ENCODE measurements at regions not wholly inside any gene's neighbourhood (a gene's known extent, or its start where the extent isn't known, plus 50 kb on each side); places are given as distances from the start of the nearest gene placed in this dataset.

DNA sequence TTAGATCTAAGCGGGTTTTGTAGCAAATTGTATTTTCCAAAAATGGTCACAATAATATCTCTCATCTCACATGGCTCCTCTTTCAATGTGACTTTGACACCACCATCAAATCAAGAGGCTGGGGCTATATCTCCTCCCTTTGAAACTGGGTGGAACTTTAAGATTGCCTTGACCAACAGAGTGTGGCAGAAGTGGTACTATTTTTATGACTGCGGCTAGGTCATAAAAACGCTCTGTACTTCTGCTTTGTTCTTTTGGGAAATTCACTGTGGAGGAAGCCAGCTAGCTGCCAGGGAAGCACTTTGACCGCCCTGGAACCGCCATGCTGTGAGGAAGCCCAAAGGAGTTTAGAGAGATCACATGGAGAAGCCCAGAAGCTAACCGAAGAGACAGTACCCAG is 50.7 kb upstream of the ACOT11 start:
- Histone ChIP-seq H3K4me3 (no peak overlapping the region), H3K27ac (no peak overlapping the region), H3K9me3 (peaks cover 0 to 10% (median 0%) of the 10 kb centered on the region in 11 donors), H3K27me3 (peaks cover 0 to 50% (median 37%) of the 10 kb centered on the region in 7 donors), H3K4me1 (peaks cover 0 to 16% (median 13%) of the 10 kb centered on the region in 9 donors), H3K36me3 (no peaks in the 10 kb centered on the region)
- intact Hi-C loops (cut with DNase I) = loop anchor here in 4 of 10 donors (10.0 kb wide), 2 partner anchors 307 to 633 kb away; partner anchors contain the start of gene TTC22 (in 3 of the 4)
- TF ChIP-seq, protein P1, sequence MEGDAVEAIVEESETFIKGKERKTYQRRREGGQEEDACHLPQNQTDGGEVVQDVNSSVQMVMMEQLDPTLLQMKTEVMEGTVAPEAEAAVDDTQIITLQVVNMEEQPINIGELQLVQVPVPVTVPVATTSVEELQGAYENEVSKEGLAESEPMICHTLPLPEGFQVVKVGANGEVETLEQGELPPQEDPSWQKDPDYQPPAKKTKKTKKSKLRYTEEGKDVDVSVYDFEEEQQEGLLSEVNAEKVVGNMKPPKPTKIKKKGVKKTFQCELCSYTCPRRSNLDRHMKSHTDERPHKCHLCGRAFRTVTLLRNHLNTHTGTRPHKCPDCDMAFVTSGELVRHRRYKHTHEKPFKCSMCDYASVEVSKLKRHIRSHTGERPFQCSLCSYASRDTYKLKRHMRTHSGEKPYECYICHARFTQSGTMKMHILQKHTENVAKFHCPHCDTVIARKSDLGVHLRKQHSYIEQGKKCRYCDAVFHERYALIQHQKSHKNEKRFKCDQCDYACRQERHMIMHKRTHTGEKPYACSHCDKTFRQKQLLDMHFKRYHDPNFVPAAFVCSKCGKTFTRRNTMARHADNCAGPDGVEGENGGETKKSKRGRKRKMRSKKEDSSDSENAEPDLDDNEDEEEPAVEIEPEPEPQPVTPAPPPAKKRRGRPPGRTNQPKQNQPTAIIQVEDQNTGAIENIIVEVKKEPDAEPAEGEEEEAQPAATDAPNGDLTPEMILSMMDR (IDR thresholded peaks at IDR 0.05) = no peak
- ATAC-seq = no peak
- DNase-seq = no peak
- WGBS, 2 donors = 84 to 85% methylated on average over 6 of the region's 6 CpGs

DNA sequence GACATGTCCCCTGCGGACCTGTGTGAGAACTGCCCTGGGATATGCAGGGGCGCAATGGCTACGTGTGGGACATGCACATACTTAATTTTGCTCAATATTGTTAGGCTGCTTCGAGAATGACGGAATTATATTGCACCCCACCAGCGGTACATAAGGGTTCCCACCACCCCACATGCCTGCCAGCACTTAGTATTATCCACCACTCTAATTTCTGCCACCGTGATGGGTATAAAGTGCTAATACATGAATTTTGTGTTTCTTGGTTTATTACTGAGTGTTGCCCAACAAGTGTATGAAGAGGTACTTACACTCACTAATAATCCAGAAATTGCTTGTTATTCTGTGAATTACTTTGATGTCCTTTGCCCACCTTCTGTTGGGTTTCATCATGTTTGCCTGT is 52.1 kb upstream of the ACOT11 start:
- H3K27ac ChIP-seq = no peak overlapping the region
- 71 to 97% methylated on average over 7 of the region's 7 CpGs for WGBS, 2 donors
- TF ChIP-seq, protein P1 (IDR thresholded peaks at IDR 0.05) = no peak
- no peak for ATAC-seq
- DNase-seq = no peak
- peaks cover 0 to 41% (median 26%) of the 10 kb centered on the region in 7 donors for H3K27me3 ChIP-seq
- intact Hi-C loops (cut with DNase I) = loop anchor here in 4 of 10 donors (10.0 kb wide), 2 partner anchors 309 to 631 kb away; partner anchors contain the start of gene TTC22 (in 3 of the 4)
- peaks cover 0 to 18% (median 13%) of the 10 kb centered on the region in 9 donors for H3K4me1 ChIP-seq
- no peak overlapping the region for H3K4me3 ChIP-seq
- H3K9me3 ChIP-seq = peaks cover 0 to 10% (median 0%) of the 10 kb centered on the region in 11 donors
- no peaks in the 10 kb centered on the region for H3K36me3 ChIP-seq

DNA sequence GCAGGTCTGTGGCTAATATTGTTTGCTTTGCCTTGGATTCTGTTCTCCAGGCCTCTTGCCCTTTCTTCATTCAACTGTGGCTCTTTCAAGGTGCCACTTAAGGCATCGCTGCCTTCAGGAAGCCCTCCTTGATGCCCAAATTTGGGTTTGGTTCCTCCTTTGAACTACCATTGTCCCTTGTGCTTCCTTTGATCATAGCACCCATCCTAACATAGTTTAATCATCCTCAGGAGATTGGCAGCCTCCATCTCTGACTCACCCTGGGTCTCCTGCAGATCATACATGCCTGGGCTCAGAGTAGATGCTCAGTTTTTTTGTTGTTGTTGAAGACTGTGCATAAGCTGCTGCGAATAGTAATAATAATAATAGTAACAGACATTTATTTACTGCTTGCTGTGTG is 54.4 kb upstream of the ACOT11 start:
- WGBS, 2 donors = 92 to 93% methylated on average over 2 of the region's 2 CpGs
- ATAC-seq (no peak), DNase-seq (no peak)
- Histone ChIP-seq H3K27ac (no peak overlapping the region), H3K9me3 (peaks cover 0 to 10% (median 0%) of the 10 kb centered on the region in 11 donors), H3K27me3 (peaks cover 0 to 20% (median 7%) of the 10 kb centered on the region in 7 donors), H3K4me1 (peaks cover 3 to 20% (median 13%) of the 10 kb centered on the region in 9 donors), H3K36me3 (no peaks in the 10 kb centered on the region), H3K4me3 (no peak overlapping the region)
- TF ChIP-seq, protein P1 (IDR thresholded peaks at IDR 0.05) = no peak
- intact Hi-C loops (cut with DNase I) = loop anchor here in 6 of 10 donors (5.0 to 10.0 kb wide), 5 partner anchors 311 to 629 kb away; partner anchors contain the start of gene TTC22 (in 3 of the 6)

DNA sequence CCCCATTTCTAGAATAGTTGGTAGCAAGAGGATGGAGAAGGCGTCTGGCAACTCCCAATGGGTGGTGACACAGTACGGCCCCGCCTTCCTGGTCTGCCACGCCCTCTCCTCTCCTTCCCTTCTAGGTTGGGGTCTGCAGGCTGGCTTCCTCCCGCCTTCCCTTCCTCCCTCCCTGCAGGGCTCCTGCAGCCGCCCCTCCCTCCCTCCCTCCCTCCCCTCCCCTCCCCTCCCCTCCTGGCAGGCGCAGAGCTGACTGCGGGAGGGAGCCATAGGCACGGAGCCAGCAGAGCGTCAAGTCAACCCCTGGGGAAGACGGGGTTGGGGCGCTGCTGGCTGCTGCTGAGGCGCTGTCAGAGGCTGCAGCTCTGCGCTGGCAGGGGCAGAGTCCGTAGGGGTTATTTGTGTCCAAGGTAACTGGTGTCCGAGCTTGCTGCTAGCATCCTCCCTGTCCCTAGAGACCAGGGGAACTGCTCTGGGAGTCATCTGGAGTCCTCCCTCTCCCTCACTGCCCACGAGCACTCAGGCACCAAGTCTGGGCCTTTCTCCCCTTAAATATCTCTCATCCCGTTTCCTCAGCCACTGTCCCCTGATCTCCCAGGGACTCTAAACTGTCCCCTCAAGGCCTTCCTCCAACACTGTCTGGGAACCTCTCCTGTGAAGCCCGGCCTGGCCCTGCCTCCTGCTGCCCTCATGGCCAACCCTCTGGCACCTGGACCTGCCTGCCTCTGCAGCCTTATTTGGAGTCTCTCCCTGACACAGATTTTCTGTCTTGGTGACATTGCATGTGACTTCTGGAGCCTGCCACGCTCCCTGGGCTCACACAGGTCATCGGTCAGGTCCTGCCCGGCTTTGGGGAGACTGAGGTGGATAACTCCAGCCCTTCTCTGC is 57.4 kb upstream of the ACOT11 start:
- DNase-seq (peak; percentile 20 to 34), ATAC-seq (no peak)
- WGBS, 2 donors = 17 to 18% methylated on average over 17 to 22 of the region's 22 CpGs
- Histone ChIP-seq H3K9me3 (no peaks in the 10 kb centered on the region), H3K27me3 (no peaks in the 10 kb centered on the region), H3K4me3 (no peak overlapping the region), H3K36me3 (no peaks in the 10 kb centered on the region), H3K4me1 (peaks cover 7 to 35% (median 23%) of the 10 kb centered on the region in 9 donors), H3K27ac (peak overlapping the region in 6 of 10 donors; percentile 6 to 58 (median 19))
- TF ChIP-seq, protein P1 (IDR thresholded peaks at IDR 0.05) = no peak
- intact Hi-C loops (cut with DNase I) = loop anchor here in 8 of 10 donors (2.0 to 10.0 kb wide), 8 partner anchors 308 to 626 kb away; partner anchors contain the start of gene TTC22 (in 3 of the 8)
